Upper lobe of left lung (tissue), 4 donors: ENCODE measurements at regions not wholly inside any gene's neighbourhood (a gene's known extent, or its start where the extent isn't known, plus 50 kb on each side); places are given as distances from the start of the nearest gene placed in this dataset.

Experiments used
- CTCF ChIP-seq, 6 experiments: fragments of 450-650 bp in 4 of 6; fragments of 200-600 bp in 2 of 6; sonication (generic) in 2 of 6; IDR thresholded peaks; one replicate each; pipeline ENCODE4 v1.5.1; 2016 to 2019; ENCODE audit warnings: antibody characterized with exemption in 6 of 6
- EP300 ChIP-seq, 4 donors: sonication (generic); formaldehyde crosslinking; IDR thresholded peaks; one replicate each; pipeline ENCODE4 v1.5.1; 2017; ENCODE audit warnings: antibody characterized with exemption in 4 of 4, control low read depth in 2 of 4

- no peak for TF ChIP-seq CTCF (IDR thresholded peaks at IDR 0.05)
- TF ChIP-seq EP300 (IDR thresholded peaks at IDR 0.05) = no peak
These were observed 73.9 kb upstream of the BRINP1 start for GRCh38 chr9:119443179-119443578.
